Pancreas (tissue), 10 donors: ENCODE measurements at regions not wholly inside any gene's neighbourhood (a gene's known extent, or its start where the extent isn't known, plus 50 kb on each side); places are given as distances from the start of the nearest gene placed in this dataset.

Experiments used
- ATAC-seq, 4 donors: fragments of 200-7000 bp; cut with Tn5 transposase; one replicate each; pipeline versions ENCODE4 v1.8.0 to v1.9.1; 2020; ENCODE audit warnings: mild to moderate bottlenecking in 4 of 4, moderate library complexity in 4 of 4
- DNase-seq, 6 donors: peaks; one replicate each; pipeline ENCODE4 v3.0.0-alpha.2; 2020
- FAIRE-seq: peaks from 2 replicates; lab custom pipeline; 2012; peaks lifted over from hg19 to GRCh38; lab: Jason Lieb, UNC
- H3K27ac ChIP-seq, 4 donors: fragments of 200-600 bp; sonication (generic); 1 replicate in 3 of 4; 2 replicates in 1 of 4; pipeline versions ENCODE4 v1.5.0 to v1.8.0; 2020
- H3K27me3 ChIP-seq, 4 donors: fragments of 200-600 bp; one replicate each; pipeline ENCODE4 v1.8.0; 2021
- H3K36me3 ChIP-seq, 3 donors: fragments of 200-600 bp; sonication (generic) in 1 of 3; one replicate each; pipeline versions ENCODE4 v1.5.0 to v1.8.0; 2020 to 2021
- H3K4me1 ChIP-seq, 3 donors: fragments of 200-600 bp; one replicate each; pipeline ENCODE4 v1.8.0; 2021
- H3K4me3 ChIP-seq, 4 donors: fragments of 200-600 bp; sonication (generic) in 2 of 4; one replicate each; pipeline versions ENCODE4 v1.5.0 to v1.8.0; 2020 to 2021
- H3K9me3 ChIP-seq, 4 donors: fragments of 200-600 bp; one replicate each; pipeline ENCODE4 v1.8.0; 2021
- WGBS, 2 donors: extraction: QIAGEN DNeasy Blood & Tissue Kit; methylation state at CpG; one replicate each; pipeline ENCODE4 v1.1.7; 2013; 5-methylcytosine and 5-hydroxymethylcytosine counted together
- intact Hi-C, 3 donors: fragments of 100-400 bp; cut with DNase I; formaldehyde crosslinking; loops; one replicate each; pipeline versions ENCODE4 v1.11.1 to v1.14.2; 2022
- TF ChIP-seq, protein P1 (sequence below), 4 donors: fragments of 200-600 bp; sonication (generic) in 3 of 4; IDR thresholded peaks; one replicate each; pipeline versions ENCODE4 v1.5.0 to v1.8.0; 2021; ENCODE audit warnings: antibody characterized with exemption in 4 of 4
- donor health status: healthy with polysubstance abuse.
- donor health status: DM: no; HTN: no; CAD: no; lungs with moderate emphysema.
- donor health status: DM: no; HTN: no; CAD: no.
- donor health status: control.
- donor health status: control.
- donor health status: Bipolar disorder and iron deficiency.
- donor health status: DM: yes; HTN: yes; CAD: no.
- donor health status: DM: no; HTN: no; CAD: no.
- donor health status: DM: no; HTN: no; CAD: no.
- donor health status: DM: yes; HTN: yes; CAD: no.

DNA sequence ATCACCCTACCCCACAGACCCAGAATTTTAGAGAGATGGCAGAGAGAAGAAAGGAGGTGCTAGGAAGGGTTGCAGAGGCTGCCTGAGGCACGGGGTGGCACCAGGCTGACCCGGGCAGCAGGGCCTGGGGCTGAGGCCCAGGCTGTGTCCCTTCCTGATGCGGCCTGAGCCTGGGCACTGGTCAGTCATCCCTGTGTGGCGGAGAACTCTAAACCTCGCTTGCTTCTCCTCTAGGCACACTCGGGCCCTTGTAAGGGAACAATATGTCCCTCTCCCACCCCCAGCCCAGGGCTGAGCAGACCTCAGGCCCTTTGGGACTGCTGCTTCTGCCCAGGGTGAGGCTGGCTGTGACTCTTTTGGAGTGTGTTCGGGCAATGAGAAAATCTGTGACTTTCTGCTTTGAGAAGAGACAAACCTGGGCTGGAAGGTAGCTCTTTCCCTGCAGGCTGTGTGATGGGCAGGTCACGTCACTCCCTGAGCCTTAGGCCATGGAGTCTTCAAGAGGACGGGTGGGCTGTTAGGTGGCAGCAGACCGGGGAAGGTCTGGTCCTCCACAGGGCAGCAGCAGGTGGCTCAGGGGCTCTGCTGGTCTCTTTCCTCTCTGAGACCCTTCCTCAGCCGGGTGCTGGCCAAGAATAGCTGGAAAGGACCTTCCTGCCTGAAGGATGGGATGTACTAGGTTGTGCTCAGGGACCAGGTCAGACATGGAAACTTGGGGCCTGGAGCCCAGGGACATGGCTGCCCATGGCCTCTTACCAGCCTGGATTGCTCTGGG is 96.8 kb downstream of the GLI2 start:
- intact Hi-C loops: no loop called here
- DNase-seq (no peak), FAIRE-seq (no peak), ATAC-seq (no peak)
- H3K4me1 ChIP-seq: no peaks in the 10 kb centered on the region
- no peaks in the 10 kb centered on the region for H3K27me3 ChIP-seq
- H3K4me3 ChIP-seq: no peak overlapping the region
- H3K9me3 ChIP-seq: no peaks in the 10 kb centered on the region
- TF ChIP-seq, protein P1, sequence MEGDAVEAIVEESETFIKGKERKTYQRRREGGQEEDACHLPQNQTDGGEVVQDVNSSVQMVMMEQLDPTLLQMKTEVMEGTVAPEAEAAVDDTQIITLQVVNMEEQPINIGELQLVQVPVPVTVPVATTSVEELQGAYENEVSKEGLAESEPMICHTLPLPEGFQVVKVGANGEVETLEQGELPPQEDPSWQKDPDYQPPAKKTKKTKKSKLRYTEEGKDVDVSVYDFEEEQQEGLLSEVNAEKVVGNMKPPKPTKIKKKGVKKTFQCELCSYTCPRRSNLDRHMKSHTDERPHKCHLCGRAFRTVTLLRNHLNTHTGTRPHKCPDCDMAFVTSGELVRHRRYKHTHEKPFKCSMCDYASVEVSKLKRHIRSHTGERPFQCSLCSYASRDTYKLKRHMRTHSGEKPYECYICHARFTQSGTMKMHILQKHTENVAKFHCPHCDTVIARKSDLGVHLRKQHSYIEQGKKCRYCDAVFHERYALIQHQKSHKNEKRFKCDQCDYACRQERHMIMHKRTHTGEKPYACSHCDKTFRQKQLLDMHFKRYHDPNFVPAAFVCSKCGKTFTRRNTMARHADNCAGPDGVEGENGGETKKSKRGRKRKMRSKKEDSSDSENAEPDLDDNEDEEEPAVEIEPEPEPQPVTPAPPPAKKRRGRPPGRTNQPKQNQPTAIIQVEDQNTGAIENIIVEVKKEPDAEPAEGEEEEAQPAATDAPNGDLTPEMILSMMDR (IDR thresholded peaks at IDR 0.05): no peak
- H3K27ac ChIP-seq: no peak overlapping the region
- WGBS, 2 donors: 83 to 94% methylated on average over 11 of the region's 11 CpGs
- H3K36me3 ChIP-seq: no peaks in the 10 kb centered on the region

DNA sequence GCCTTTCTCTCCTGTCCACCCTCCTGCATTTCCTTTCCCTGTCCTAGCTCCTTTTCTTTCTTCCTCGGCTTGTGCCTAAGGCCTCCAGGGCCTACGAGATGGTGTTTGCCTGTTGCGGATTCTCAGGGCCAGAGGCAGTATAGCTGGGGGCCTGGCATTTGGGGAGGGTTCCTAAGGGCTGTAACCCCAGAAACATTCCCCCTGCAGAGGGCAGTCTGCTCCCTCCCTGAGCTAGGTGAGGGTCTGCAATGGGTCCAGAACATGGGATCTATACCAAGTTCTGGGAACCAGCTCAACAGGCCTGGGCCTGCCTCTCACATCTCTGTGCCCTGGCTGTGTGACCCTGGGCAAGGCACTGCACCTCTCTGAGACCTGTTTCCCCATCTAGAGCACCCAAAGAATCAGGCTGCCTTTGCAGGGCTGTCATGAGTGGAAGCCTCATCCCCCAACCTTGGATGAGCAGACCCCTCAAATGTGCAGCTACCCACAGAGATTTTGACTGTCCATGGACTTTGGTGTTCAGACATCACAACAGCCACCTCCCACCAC is 97.5 kb downstream of the GLI2 start:
- H3K4me1 ChIP-seq: no peaks in the 10 kb centered on the region
- no peak for DNase-seq
- H3K27ac ChIP-seq: no peak overlapping the region
- H3K4me3 ChIP-seq: no peak overlapping the region
- intact Hi-C loops: no loop called here
- H3K27me3 ChIP-seq: no peaks in the 10 kb centered on the region
- no peak for FAIRE-seq
- no peaks in the 10 kb centered on the region for H3K36me3 ChIP-seq
- TF ChIP-seq, protein P1 (IDR thresholded peaks at IDR 0.05): no peak
- no peak for ATAC-seq
- 83 to 97% methylated on average over 3 of the region's 3 CpGs for WGBS, 2 donors
- H3K9me3 ChIP-seq: no peaks in the 10 kb centered on the region

DNA sequence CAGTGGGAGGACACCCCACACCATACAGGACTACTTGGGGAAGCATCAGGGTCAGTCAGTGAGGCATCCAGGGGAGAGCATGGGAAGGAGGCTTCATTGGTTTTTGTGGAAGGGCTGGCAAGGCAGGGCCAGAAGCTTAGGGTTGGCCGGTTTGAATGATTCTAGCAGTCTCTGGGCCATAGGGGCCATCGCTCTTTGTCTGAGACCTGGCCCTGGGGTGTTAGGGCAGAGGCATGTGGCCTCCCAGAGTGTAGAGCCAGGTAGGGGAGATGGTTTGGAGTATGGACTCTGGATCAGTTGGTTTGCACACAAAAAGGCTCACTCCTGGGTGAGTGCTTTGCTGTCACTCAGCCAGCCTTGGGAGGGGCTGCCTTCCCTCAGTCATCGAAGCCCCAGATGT is 98.5 kb downstream of the GLI2 start:
- H3K4me1 ChIP-seq: no peaks in the 10 kb centered on the region
- no peaks in the 10 kb centered on the region for H3K9me3 ChIP-seq
- H3K36me3 ChIP-seq: no peaks in the 10 kb centered on the region
- TF ChIP-seq, protein P1 (IDR thresholded peaks at IDR 0.05): no peak
- 79 to 84% methylated on average over 3 of the region's 3 CpGs for WGBS, 2 donors
- intact Hi-C loops: no loop called here
- no peak overlapping the region for H3K4me3 ChIP-seq
- DNase-seq (peak in 1 of 6 donors; percentile 8), FAIRE-seq (no peak), ATAC-seq (no peak)
- no peak overlapping the region for H3K27ac ChIP-seq
- no peaks in the 10 kb centered on the region for H3K27me3 ChIP-seq

DNA sequence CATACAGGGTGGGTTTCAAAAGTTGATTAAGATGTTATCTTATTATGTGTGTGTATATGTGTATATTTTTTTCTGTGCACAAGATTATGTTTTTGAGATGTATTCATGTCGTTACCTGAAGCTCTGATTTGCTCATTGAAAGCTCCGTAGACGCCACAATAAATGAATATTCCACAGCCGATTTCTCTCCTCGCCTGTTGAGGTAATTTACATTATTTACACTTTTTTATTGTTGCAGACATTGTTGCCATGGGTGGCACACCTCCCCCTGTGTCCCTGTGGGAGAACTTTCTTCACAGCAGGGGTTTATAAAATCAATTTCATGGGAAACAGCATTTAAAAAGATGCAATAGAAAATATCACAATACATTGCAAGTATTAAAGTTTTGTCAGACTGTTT is 100.6 kb downstream of the GLI2 start:
- no peak overlapping the region for H3K27ac ChIP-seq
- H3K4me1 ChIP-seq: no peaks in the 10 kb centered on the region
- no peak overlapping the region for H3K4me3 ChIP-seq
- H3K27me3 ChIP-seq: no peaks in the 10 kb centered on the region
- WGBS, 2 donors: 73 to 79% methylated on average over 5 of the region's 5 CpGs
- no peak for FAIRE-seq
- H3K9me3 ChIP-seq: no peaks in the 10 kb centered on the region
- H3K36me3 ChIP-seq: no peaks in the 10 kb centered on the region
- no peak for DNase-seq
- ATAC-seq: no peak
- intact Hi-C loops: no loop called here
- TF ChIP-seq, protein P1 (IDR thresholded peaks at IDR 0.05): no peak
